NT2/D1 (cell line): ENCODE measurements at regions not wholly inside any gene's neighbourhood (a gene's known extent, or its start where the extent isn't known, plus 50 kb on each side); places are given as distances from the start of the nearest gene placed in this dataset.

Source experiments
- DNase-seq: peaks from one replicate; pipeline ENCODE4 v3.0.0-alpha.2; 2011; ENCODE audit warnings: low read depth, low spot score
- H3K27me3 ChIP-seq: 2 replicates; pipeline ENCODE4 v1.6.0; 2011; ENCODE audit warnings: mild to moderate bottlenecking; ENCODE audit not compliant: insufficient read length, insufficient read depth
- H3K36me3 ChIP-seq: 2 replicates; pipeline ENCODE4 v1.6.1; 2011; ENCODE audit warnings: mild to moderate bottlenecking, low read length, mixed read lengths; ENCODE audit not compliant: insufficient read depth, insufficient read length
- H3K4me1 ChIP-seq: 2 replicates; pipeline ENCODE4 v1.5.1; 2011; ENCODE audit not compliant: insufficient read depth, insufficient read length
- H3K4me3 ChIP-seq: 2 replicates; pipeline ENCODE4 v1.5.1; 2011; ENCODE audit warnings: low read depth; ENCODE audit not compliant: insufficient read length
- H3K9ac ChIP-seq: 2 replicates; pipeline ENCODE4 v1.6.0; 2011; ENCODE audit warnings: low read depth; ENCODE audit not compliant: insufficient read length
- H3K9me3 ChIP-seq: 2 replicates; pipeline ENCODE4 v1.5.1; 2011; ENCODE audit warnings: mild to moderate bottlenecking, low read length; ENCODE audit not compliant: insufficient read depth
- SUZ12 ChIP-seq: IDR thresholded peaks from 2 replicates; pipeline ENCODE4 v1.6.1; 2011; ENCODE audit not compliant: insufficient read length, insufficient read depth; ENCODE audit errors: extremely low read depth
- YY1 ChIP-seq: IDR thresholded peaks from 2 replicates; pipeline ENCODE4 v1.6.1; 2011; ENCODE audit not compliant: insufficient read length, insufficient read depth
- ZNF274 ChIP-seq: IDR thresholded peaks from 2 replicates; pipeline ENCODE4 v1.6.1; 2011; ENCODE audit warnings: mild to moderate bottlenecking, low read depth, low read length

DNA sequence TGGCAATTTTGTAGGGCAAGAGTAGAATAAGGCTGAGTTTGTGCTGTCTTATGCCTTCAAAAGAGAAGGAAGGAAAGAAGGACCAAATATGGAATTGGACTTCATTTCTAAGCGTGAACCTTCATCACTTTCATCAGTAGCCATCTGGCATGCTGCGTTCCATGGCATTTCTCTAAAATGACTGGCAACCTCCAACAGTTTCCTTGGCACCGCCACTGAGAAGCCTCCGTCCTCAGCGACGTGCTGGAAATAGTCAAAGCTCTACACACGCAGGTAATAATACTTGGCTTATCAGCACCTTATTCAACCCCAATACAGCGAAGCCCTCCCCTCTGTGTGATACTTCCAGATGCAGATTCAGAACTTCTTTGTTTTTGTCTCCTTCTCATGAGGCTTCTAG, 169.7 kb upstream of the CD180 start:
- no peak overlapping the region for H3K9ac ChIP-seq
- no peaks in the 10 kb centered on the region for H3K4me1 ChIP-seq
- no peaks in the 10 kb centered on the region for H3K9me3 ChIP-seq
- no peak overlapping the region for H3K4me3 ChIP-seq
- TF ChIP-seq ZNF274 (no peak), SUZ12 (no peak), YY1 (no peak)
- no peaks in the 10 kb centered on the region for H3K27me3 ChIP-seq
- no peak for DNase-seq
- no peaks in the 10 kb centered on the region for H3K36me3 ChIP-seq

DNA sequence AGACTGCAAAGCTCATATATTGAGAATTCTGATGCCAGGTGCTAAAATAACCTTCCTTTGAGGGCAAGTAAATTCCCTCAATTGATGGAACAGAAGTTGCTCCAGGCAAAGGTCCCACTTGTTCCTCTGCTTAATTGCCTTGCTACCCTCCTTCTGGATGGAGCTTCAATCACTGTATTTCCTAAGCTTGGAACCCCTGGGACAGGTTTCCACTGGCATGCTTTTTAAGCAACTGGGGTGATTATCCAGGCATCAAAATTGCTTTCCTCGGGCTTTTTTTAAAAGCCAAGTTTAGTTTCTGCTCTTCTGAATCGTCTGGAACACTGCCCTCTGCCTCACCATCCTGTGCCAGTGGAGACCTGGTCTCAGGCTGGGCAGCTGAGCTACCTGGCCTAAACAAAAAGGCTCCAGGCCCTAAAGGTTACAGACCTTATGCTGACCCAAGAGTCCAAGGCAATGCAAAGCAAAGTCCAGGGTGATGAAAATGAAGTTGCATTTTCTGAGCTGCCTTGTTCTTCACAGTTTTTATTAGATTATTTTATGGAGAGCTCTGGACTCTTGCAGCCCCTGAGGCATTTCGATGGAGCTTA, 167.9 kb upstream of the CD180 start:
- Histone ChIP-seq H3K4me3 (no peak overlapping the region), H3K4me1 (no peaks in the 10 kb centered on the region), H3K36me3 (no peaks in the 10 kb centered on the region), H3K27me3 (no peaks in the 10 kb centered on the region), H3K9ac (no peak overlapping the region), H3K9me3 (no peaks in the 10 kb centered on the region)
- no peak for DNase-seq
- TF ChIP-seq YY1 (no peak), ZNF274 (no peak), SUZ12 (no peak)

DNA sequence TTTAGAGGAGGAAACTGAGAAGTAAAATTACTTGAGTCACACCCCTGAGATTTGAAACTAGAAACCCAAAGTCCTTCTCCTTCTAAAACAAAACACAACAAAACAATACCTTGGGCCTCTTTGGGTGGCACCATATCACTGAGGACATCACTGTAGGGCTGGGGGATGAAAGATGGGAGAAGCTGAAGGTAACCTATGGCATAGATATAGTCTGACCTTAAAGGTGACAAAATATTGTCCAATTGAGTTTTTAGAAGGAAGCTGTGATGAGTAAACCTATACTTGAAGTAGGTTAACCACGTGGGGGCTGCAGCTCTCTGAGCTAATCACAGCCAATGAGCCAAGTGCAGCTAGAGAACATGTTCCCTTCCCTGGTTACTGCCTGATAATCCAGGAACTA, 167.4 kb upstream of the CD180 start:
- no peak overlapping the region for H3K4me3 ChIP-seq
- no peaks in the 10 kb centered on the region for H3K9me3 ChIP-seq
- no peaks in the 10 kb centered on the region for H3K36me3 ChIP-seq
- H3K9ac ChIP-seq: no peak overlapping the region
- no peaks in the 10 kb centered on the region for H3K4me1 ChIP-seq
- TF ChIP-seq ZNF274 (no peak), YY1 (no peak), SUZ12 (no peak)
- no peaks in the 10 kb centered on the region for H3K27me3 ChIP-seq
- DNase-seq: no peak

DNA sequence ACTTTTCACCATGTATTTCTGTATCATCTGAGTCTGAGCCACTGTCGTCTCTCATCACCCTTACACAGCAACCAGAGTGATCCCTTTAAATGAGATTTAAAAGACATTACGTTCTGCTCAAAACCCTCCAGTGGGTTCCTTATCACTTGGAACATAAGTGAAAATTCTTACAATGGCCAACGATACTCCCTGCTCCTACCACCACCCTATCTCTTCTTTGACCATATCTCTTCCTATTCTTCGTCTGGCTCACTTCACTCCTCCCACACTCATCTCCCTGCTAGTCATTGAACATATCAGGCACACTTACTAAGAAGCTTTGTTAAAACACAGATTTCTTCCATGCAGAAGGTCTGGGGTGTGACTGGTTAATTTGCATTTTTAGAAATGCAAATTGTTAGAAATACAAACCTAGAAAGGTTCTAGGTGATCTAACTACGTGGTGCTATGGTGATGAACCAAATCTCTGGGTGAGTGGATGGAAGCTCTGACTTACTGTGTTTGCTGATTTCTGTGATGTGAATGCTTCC, 166.6 kb upstream of the CD180 start:
- H3K27me3 ChIP-seq: no peaks in the 10 kb centered on the region
- H3K4me1 ChIP-seq: no peaks in the 10 kb centered on the region
- no peak overlapping the region for H3K9ac ChIP-seq
- TF ChIP-seq YY1 (no peak), ZNF274 (no peak)
- no peaks in the 10 kb centered on the region for H3K9me3 ChIP-seq
- no peaks in the 10 kb centered on the region for H3K36me3 ChIP-seq
- no peak for DNase-seq
- no peak overlapping the region for H3K4me3 ChIP-seq

DNA sequence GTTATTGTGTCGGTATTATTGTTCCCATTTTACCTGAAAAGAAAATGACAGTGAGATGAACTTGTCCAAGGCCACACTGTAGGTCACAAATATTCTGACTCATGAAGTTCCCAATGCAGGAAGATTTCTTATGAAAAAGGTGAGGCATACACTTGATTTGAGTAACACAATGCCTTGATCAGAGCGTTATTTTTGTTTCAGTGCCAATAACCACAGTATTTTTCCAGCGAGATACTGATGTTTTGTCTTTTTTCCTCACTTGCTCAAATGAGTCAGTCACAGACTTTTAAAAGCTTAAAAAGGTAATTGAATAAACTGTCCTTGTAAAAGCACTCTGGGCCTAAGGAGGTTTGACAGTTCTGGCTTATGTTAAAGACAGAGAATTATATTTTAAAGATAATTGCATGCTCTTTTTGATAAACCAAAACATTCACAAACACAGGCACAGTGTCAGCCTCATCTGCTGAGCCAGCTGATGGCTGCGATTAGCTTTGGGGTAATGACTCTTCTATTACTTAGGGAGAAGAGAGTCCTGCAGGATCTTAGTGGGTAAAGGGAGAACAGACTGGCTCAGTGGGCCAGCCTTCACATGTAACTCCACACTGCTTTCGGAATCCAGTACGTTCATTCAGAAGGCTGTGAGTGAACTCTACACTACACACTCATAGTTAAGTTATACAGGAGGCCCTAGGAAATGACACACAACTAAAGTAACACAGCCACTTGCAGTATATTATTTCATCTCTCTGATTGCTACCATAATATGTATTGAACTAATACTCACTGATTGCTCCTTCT, 165.5 kb upstream of the CD180 start:
- no peaks in the 10 kb centered on the region for H3K4me1 ChIP-seq
- H3K4me3 ChIP-seq: no peak overlapping the region
- DNase-seq: no peak
- no peak for TF ChIP-seq YY1
- no peak for TF ChIP-seq SUZ12
- no peak for TF ChIP-seq ZNF274
- H3K9me3 ChIP-seq: no peaks in the 10 kb centered on the region
- H3K27me3 ChIP-seq: no peaks in the 10 kb centered on the region
- H3K36me3 ChIP-seq: no peaks in the 10 kb centered on the region
- no peak overlapping the region for H3K9ac ChIP-seq

DNA sequence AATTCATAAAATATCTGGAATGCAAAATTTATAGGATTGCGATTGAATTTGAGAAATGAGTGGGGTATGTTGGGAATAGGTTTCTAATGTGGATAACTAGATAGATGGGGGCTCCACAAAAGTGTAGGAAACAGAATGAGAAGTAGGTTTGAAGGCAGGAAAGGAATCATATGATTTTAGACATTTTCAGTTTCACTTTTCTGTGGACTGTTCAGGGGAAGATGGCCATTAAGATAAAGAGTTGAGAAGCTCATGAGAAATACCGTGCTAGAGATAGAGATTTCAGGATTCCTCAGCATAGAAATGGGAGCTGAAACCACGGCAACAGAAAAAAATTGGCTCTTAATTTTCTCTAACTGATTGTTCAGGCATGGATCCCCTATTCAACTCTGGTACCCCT, 163.4 kb upstream of the CD180 start:
- Histone ChIP-seq H3K27me3 (no peaks in the 10 kb centered on the region), H3K4me1 (no peaks in the 10 kb centered on the region), H3K36me3 (no peaks in the 10 kb centered on the region), H3K9me3 (no peaks in the 10 kb centered on the region), H3K9ac (no peak overlapping the region), H3K4me3 (no peak overlapping the region)
- no peak for DNase-seq
- TF ChIP-seq ZNF274 (no peak), SUZ12 (no peak), YY1 (no peak)

DNA sequence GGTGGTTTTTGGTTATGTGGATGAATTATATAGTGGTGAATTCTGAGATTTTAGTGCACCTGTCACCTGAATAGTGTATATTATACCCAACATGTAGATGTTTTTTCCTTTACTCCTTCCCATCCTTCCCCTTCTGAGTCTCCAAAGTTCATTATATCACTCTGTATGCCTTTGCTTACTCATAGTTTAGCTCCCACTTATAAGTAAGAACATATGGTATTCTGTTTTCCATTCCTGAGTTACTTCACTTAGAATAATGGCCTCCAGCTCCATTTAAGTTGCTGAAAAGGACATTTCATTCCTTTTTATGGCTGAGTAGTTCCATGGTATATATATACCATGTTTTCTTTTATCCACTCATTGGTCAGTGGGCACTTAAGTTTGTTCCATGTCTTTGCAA, 161.6 kb upstream of the CD180 start:
- Histone ChIP-seq H3K9ac (no peak overlapping the region), H3K27me3 (no peaks in the 10 kb centered on the region), H3K36me3 (no peaks in the 10 kb centered on the region), H3K4me1 (no peaks in the 10 kb centered on the region), H3K4me3 (no peak overlapping the region), H3K9me3 (no peaks in the 10 kb centered on the region)
- TF ChIP-seq ZNF274 (no peak), YY1 (no peak), SUZ12 (no peak)
- no peak for DNase-seq

DNA sequence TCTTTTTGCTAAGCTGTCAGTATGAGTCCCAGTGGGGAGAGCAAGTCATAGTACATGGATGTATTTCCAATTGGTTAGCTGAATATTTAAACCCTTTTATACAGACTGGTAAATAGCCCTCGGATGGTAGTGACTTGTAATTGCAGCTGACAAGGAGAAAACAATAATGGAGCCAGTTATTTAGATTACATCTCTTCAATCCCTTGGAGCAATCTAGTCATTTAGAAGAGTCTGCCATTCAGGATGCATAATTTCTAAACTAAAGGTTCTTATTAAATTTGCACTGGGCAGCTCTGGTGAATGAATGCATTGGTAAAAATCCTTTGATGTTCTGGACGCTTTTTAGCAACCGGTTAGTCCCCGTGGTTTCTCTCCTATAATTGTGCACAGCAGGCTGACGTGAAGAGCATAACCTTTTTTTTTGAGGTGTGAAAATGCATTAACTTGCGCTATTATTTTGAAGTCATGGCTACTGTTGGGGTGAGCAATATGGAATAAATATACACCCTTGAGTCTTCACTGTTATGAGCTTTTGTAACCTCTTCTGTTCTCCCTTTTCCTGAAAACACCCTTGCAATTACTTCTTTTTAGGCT, 158.6 kb upstream of the CD180 start:
- Histone ChIP-seq H3K9ac (no peak overlapping the region), H3K27me3 (no peaks in the 10 kb centered on the region), H3K4me3 (no peak overlapping the region), H3K36me3 (no peaks in the 10 kb centered on the region), H3K4me1 (no peaks in the 10 kb centered on the region), H3K9me3 (no peaks in the 10 kb centered on the region)
- no peak for DNase-seq
- TF ChIP-seq SUZ12: no peak
- no peak for TF ChIP-seq YY1
